Vagina (tissue), 2 donors: ENCODE measurements at regions not wholly inside any gene's neighbourhood (a gene's known extent, or its start where the extent isn't known, plus 50 kb on each side); places are given as distances from the start of the nearest gene placed in this dataset.

ENCODE experiments used
- CTCF ChIP-seq, 3 experiments: fragments of 450-650 bp in 2 of 3; fragments of 200-600 bp in 1 of 3; sonication (generic) in 1 of 3; IDR thresholded peaks; one replicate each; pipeline ENCODE4 v1.5.1; 2017 to 2019; ENCODE audit warnings: antibody characterized with exemption in 3 of 3, mild to moderate bottlenecking in 2 of 3, moderate library complexity in 2 of 3
- POLR2A ChIP-seq, 2 donors: fragments of 450-650 bp; IDR thresholded peaks; one replicate each; pipeline ENCODE4 v1.6.1; 2017; ENCODE audit warnings: antibody characterized with exemption in 2 of 2, mild to moderate bottlenecking in 2 of 2, moderate library complexity in 2 of 2
- POLR2AphosphoS5 ChIP-seq, 2 donors: sonication (generic); formaldehyde crosslinking; IDR thresholded peaks; one replicate each; pipeline ENCODE4 v1.9.0; 2017; ENCODE audit warnings: antibody characterized with exemption in 2 of 2, mild to moderate bottlenecking in 2 of 2, low read depth in 1 of 2; ENCODE audit not compliant: insufficient read depth in 1 of 2

- TF ChIP-seq CTCF (IDR thresholded peaks at IDR 0.05) (no peak), POLR2A (IDR thresholded peaks at IDR 0.05) (no peak), POLR2AphosphoS5 (IDR thresholded peaks at IDR 0.05; ENCODE audit: insufficient read depth in 1 of 2, low read depth in 1 of 2) (no peak)
These were observed 123.1 kb downstream of the BRD1 start for GRCh38 chr22:49704345-49705215.
